ENCODE measurements at regions not wholly inside any gene's neighbourhood (a gene's known extent, or its start where the extent isn't known, plus 50 kb on each side); places are given as distances from the start of the nearest gene placed in this dataset.
"Not testable (repeated sequence)": the region's sequence is repeated elsewhere in the genome, so short reads cannot be mapped to it uniquely, and the experiment has no call there.

DNA sequence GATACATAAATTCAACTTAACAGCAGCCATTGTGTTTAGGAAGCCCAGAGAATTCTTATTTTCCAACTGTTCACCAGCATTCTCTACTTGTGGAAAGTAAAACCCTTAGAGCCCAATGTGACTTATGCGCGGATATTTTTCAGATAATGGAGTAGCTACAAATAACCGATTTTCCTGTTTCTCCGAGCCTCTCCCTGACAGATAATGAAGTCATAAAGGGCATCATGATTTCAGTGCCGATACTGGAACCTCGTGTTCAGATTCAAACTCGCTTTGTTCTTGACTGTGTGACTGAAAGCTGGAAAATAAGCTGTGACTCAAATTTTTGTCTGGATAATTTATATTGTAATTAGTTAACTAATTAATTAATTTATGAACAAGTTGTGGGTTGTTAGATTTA is 228.2 kb downstream of the VAPA start:
- no peak for DNase-seq (ENCODE audit: low read depth)

DNA sequence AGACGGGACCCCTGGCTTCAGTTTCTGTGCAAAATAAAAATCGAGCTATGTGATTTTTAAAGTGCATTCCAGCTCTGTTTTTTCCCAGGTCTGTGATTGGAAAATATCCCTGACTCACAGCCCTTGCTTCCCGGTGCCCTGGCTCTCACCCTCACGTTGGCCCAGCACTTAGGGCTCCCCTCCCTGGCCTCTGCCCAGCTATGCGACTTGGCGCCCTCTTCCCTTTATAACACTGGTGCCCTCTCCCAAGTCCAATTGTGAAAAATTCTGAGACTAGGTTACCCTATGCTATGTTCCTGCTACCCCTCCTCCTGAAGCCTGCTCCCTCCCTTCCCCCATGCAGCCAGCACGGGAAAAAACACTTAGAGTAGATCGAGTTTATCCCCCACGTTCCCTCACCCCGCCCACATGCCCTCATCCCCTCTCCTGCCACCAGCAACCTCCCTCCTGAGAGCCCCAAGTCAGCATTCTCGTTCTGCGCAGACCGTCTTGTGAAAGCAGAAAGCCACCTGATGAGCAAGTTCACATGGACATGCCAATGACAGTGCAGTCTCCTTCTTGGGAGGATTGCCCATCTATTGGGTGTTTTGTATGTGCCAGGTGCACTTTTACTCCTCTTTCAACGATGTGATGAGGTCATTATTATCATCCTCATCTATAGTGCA is 228.8 kb downstream of the VAPA start:
- DNase-seq (ENCODE audit: low read depth), result peak; percentile 71

DNA sequence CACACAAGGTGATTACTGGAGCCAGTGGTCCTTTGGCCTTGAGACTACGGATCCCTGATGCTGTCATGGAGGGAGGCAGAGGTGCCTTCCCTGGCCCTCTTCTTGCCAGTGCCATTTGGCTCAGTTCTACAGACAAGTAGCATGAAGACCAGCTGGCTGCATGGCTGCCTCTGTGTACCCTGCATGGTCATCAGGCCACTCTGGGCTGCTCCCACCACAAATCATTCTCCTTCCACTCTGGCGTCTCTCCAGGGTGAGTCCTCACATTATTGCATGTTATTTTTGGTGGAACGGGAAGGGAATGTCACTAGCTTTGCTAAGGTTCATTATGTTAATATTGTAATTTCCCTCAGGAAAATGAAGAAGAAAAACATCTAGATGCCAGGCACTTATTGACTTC is 229.8 kb downstream of the VAPA start:
- no peak for DNase-seq (ENCODE audit: low read depth)

DNA sequence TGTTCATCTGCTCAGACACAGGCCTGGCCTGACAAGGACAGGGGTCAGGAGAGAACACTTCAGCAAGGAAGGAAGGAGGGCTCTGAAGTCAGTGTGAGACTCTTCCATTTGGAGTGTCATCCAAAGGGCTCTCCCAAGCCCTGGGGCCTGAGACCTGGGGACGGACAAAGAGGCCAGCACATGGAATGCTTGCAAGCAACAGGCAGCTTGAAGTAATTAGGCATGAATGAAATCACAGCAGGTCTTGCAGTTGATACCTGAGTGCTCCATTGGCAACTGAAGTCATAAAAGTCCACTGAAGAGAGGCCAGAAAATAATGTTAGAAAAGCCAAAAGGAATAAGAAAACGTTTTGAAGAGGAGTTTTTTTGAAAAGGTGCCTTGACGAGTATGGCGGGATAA is 231.7 kb downstream of the VAPA start:
- no peak for DNase-seq (ENCODE audit: low read depth)

DNA sequence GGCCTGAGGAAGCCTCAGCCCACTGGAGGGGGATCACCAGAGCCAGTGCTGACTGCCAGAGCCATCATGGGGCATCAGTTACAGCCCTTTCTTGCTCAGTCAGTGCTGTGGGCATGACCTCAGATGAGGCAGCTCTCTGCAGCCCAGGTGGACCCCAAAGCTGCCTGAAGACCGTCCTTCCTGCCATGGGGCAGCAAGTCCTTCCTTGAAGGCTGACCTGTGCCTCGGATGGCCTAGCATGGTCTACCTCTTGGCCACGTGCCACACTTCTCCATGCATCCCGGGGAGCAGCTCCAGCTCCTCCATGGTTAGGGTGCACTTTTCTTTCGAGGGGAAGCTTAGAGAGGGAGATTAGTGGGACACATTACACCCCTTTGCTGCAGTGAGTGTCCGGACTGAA is 233.4 kb downstream of the VAPA start:
- no peak for DNase-seq (ENCODE audit: low read depth)

DNA sequence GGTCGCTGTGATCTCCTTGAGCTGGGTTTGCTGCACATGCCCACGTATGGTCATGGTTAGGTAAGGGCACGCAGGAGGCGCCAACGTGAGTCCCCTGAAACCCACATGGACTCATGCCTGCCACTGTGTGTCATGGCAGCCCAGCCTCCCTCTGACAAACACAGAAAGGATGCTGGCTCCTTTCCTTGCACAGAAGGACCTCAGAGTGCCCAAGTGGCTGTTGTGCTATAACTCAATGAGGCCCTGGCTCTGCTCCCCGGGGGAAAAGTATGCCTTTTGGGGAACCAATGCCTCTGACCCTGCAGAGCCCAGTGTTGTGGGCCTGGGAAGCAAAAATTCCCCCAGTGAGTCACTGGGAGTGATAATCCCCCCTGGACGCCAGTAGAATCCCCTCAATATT is 233.9 kb downstream of the VAPA start:
- DNase-seq (ENCODE audit: low read depth), result no peak

DNA sequence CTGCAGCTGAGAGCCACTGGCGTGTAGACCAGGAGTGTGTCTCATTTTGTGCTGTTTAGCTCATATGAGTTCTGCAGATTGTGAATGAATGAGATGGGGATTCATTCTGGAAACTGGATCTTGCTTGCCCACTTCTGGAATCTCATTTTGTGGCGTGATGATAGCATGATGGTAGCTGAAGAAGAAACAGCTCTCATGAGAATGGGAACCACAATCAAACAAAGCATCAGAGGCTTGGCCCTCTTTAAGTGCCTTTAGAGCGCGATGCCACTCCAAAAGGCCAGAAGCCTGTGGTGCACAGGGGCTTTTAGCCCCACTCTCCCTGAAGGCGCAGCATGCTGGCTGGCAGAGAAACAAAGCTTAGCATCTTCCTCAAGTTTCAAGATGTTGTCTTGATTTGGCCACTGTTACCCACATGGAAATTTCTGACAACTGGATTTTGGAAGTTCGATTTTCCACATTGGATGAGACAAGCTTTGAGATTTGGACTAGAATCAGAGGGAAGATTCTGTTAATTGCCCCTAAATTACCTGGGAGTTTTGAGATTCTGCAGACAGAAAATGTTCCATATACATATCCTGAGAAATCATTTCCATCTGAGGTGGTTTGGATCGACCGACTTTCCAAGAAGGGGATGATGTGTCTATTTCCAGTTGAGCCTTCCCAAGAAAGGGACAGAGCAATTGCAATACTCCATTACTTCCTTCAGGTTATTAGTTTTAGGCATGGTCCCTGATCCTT is 234.5 kb downstream of the VAPA start:
- DNase-seq (ENCODE audit: low read depth), result no peak

DNA sequence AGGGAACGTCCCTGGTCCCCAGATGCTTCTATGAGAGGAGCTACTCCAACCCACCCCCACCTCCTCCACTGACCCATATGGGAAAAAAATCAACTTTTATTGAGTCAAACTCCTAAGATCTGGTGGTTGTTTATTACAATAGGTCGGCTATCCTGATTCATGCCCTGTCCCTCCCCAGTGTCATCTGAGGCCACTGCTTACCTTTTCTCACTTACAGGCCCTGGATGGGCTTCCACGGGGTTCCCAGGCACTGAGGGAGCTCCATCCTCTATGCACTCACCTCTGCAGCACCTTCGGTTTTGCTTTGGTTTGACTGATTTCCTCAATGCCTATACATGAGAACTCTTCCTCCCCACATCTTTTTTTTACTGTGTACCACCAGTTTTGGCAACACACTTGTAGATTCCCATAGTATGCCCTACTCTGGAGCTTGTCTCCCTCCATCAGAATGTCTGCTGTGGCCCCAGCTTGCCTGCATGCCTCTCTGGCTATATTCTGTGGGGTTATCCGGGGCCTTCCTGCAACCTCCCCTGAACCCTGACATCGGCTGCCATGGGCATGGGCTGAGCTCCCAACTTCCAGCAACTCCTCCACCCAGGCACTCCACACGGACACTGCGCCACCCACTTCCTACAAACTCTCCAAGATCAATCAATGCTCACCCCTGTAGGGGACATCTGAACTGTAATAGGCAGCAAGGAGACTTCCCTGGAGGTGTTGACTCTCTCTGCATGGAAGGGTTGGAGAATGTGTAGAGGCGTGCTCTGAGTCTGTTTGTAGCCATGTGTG is 236.1 kb downstream of the VAPA start:
- no peak for DNase-seq (ENCODE audit: low read depth)

DNA sequence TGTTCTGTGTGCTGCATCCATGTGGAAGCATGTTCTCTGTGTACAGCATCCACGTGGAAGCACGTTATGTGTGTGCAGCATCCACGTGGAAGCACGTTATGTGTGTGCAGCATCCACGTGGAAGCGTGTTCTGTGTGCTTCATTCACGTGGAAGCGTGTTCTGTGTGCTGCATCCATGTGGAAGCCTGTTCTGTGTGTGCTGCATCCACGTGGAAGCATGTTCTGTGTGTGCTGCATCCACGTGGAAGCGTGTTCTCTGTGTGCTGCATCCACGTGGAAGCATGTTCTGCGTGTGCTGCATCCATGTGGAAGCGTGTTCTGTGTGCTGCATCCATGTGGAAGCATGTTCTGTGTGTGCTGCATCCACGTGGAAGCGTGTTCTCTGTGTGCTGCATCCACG is 236.8 kb downstream of the VAPA start:
- not testable (repeated sequence) for DNase-seq (ENCODE audit: low read depth)

DNA sequence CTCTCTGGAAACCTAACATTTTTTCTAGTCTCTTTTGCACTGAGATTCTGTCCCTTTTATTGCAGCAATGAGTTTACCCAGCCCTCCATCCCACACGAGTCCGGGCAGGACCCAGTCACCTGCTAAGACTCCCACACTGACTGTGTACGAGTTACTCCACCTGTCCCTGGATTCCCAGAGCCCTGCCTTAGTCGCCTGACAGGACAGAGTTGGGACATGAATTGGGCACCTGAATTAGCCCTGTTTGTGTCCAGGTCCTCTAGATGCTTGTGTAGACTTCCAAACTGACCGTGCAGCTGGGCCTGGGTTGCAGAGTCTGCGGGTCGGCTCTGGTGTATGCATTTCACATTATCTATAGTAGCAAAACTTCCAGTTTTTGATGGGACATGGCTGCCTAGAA is 238.7 kb downstream of the VAPA start:
- no peak for DNase-seq (ENCODE audit: low read depth)

DNA sequence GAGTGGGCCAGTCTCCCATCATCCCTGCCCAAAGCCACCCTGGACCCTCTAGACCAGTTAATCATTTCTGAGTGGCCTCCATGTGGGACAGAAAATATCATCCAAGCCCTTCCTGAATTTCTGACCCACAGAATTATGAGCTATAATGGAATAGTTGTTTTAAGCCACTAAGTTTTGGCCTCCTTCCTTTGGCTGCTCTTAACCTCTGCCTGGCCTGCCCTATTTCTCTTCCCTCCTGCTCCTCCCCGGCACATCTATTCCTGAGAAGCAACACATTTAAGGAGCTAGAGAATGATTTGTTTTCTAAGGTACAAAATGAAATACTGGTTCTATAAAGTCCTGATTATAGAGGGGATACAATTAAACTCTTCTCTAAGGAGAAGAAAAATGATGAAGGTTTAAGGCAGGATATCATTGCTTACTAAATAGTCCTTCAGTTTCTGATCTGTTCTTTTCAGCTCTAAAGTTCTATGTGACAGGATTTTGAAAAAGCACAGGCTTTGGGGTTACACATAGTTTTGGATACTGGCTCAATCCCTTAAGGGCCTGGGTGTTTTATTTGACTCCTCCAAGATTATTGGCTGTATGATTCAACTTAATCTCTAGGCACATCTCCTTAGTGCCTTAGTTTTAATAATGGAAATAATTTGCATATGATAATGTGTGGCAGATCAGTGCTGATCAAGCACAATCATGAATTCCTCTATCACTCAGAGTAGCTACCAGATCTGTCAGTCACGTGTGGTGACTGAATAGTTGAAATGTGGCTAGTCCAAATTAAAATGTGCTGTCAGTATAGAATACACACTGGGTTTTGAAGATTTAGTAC is 240.3 kb downstream of the VAPA start:
- no peak for DNase-seq (ENCODE audit: low read depth)

DNA sequence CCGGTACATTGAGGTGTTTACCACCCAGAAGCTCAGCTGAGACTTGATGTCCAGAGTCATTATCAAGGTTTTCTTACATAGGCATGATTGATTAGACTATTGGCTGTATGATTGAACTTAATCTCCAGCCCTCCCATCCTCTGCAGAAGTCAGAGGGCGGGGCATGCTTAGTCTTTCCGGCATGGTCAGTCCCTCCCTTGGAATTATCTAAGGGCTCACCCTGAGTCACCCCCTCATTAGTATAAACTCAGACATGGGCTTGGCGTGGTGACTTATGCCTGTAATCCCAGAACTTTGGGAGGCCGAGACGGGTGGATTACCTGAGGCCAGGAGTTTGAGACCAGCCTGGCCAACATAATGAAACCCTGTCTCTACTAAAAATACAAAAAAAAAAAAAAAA is 243.9 kb downstream of the VAPA start:
- no peak for DNase-seq (ENCODE audit: low read depth)

DNA sequence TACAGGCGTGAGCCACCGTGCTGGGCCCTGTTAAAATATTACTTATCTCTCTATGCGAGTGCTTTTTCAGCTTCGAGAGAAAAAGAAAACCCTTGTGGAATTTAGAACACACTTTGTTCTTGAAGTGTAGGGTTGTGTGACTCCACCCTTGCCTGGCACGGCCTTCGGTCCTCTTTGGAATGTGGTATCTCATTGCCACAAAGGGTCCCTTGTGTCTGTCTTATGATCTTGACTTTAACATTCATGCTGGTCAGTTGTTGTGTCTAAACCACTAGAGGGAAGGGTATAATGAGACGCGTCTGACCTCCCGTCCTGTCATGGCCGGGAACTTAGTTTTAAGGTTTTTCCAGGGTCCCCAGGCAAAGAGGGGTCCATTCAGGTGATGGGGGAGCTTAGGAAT is 246.4 kb downstream of the VAPA start:
- DNase-seq (ENCODE audit: low read depth), result no peak

DNA sequence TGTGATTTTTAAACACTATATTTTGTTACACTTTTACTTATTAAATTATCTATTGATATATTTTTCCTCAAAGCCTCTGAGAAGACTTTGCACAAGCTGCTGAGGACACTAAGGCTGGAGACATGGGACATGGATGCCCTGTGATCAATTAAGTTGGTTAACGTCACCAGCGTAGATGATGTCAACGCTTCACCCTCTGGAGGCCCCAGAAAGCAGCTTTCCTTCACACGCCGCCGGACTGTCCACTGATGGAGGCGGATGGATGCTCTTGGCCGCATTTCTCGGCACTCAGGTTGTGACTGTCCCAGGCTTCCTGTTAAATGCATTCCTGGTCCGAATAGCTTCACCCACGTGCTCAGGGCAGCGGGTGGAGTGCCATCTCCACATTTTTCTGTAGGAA is 247.5 kb downstream of the VAPA start:
- no peak for DNase-seq (ENCODE audit: low read depth)

DNA sequence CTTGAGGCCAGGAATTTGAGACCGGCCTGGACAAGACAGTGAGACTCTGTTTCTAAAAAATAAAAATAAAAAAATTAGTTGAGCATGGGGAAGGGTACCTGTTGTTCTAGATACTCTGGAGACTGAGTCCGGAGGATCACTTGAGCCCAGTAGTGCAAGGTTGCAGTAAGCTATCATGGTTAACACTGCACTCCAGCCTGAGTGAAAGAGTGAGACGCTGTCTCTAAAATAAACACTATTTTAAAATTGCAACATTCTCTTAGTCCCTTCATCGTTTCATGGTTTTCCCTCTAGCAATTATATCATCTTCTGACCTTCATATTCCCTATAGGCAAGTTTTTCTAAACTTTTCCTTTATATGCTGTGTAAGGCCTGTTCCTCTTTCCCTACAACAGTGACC is 248.5 kb downstream of the VAPA start:
- no peak for DNase-seq (ENCODE audit: low read depth)

DNA sequence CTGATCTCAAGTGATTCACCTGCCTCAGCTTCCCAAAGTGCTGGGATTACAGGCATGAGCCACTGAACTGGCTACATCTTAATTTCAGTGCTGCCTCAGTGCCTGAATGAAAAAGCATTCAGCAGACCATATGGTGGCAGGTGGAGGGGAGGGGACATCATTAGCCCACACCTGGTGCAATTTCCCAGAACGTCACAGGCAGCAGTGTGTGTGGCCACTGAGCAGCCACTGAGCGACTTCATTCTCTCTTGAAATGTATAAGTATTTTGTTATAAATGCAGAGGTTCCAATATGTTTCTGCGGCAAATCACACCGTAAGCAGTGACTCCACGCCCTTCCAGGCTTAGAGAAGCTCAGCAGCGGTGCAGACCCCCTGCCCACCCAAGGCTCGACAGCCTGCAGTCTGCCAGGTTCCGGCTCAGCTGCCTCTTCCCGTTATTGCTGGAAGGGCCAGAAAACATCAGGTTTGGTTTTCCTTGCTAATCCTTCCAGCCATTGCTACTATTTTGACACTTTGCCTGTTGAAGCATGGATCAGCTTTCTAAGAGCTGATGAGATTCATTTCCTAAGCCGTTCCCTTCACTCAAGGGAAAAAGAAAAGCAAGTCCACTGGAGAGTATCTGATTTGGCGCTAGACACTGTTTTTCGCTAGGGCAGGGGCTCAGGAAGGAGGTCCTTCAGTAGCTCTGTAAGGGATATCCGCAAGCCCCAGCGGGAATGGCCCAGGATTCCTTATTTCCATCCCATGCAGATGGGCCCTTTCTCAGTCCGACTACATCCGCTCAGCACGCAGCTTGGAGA is 250.7 kb downstream of the VAPA start:
- no peak for DNase-seq (ENCODE audit: low read depth)

DNA sequence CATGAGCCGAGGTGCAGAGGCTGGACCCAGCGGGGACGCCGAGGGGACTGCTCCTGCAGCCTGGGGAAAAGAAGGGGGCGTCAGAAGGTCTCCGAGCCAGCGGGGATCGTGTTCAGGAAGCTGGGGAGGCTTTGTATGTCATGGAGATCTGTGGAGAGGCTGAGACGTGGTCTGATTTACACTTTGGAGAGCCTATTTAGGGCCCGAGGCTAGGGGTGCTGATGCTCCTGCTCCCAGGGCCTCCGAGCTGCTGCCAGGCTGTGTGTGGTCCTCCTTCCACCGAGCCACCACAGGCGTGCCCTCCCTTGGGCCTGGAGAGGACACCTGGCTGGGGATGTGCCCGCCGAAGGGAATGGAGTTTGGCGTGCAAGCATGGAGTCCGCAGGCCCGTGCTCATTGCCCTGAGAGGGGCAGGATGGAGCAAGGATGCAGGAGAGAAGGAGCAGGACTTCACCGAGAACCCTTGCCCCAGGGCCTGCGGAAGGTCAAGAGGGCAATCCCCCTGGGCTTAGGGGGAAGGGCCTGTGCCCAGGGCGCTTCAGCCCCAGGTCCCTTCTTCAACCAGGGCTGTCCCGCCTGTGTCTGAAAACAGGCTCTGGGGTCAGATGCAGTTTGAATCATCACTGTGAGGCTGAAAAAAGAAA is 252.5 kb downstream of the VAPA start:
- DNase-seq (ENCODE audit: low read depth), result no peak

DNA sequence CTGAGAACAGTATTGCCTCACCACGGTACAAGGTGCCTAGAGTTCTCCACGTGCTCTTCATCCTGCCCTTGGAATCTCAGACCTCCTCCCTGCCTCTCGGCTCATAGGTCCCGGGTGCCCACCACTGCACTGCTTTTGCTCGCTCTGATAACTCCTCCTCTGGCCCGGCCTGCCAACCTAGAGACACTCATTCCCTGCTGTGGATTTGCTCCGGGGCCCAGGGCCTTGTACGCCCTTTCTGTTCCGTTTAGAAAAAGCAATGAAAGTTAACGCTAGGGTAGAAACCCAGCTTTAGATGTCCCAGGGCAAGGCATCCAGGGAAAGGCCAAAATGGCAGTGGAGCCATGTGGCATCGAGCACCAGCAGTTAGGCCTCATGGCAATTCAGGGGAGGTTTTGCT is 253.9 kb downstream of the VAPA start:
- no peak for DNase-seq (ENCODE audit: low read depth)

DNA sequence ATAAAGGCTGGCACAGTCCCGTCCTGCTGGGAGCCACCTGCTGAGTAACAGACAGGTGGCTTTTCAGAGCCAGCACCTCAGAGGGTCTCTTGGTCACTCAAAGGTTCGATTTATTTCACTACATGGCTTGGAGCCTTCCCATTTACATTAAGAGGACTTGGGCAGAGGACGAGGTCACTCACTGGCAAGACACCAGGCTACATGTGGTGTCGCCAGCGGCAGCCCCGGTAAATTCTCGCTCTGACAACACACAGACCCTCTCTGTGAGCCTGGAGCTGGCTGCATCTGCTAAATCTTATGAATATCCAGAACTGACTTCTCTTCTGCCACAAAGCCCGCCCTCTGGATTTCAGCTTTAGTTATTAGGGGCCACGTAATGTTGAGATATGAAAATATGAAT is 254.7 kb downstream of the VAPA start:
- DNase-seq (ENCODE audit: low read depth), result no peak

DNA sequence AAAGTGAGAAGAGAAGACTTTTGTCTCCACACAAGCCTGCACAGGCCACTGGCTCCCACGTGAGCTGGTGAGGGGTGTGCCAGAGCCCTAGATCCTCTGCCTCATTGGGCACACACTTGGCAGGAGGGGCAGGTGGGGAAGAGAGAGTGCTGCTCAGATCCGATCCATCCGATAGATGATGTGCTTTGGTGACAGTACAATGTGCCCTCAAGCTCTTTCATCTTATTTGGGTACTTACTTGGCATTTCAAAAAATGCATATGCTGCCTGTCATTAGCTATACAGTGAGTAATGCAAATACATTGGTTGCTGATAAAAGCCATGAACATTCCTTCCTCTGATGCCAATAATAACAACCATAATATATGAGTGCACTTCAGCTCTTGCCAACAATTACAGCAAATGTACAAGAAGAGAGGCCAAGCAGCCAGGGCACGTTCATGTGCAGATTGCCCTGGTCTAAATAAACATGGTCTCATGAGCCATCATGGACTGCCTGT is 255.3 kb downstream of the VAPA start:
- no peak for DNase-seq (ENCODE audit: low read depth)

DNA sequence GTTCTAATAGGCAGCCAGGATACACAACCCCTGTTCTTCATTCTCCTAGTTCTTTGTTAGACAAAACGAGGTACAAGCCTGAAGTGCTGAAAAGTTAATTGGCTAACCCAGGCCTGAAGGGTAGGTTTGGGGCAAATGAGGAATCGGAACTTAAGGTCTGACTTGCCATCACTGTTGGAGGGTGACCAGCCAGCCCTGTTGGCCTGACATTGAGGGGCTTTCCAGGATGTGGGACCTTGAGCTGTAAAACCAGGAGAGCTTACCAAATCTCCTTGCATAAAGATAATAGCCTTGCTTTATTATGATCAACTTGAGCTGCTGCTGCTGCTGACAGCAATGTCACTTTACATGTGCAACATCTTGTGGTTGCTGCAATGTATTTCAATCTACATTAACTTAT is 256.0 kb downstream of the VAPA start:
- no peak for DNase-seq (ENCODE audit: low read depth)
